OCI-LY3 (cell line): ENCODE measurements at regions not wholly inside any gene's neighbourhood (a gene's known extent, or its start where the extent isn't known, plus 50 kb on each side); places are given as distances from the start of the nearest gene placed in this dataset.

ENCODE experiments used
- CTCF ChIP-seq: fragments of 200-600, 300-600 bp; sonication (generic); IDR thresholded peaks from 2 replicates; pipeline ENCODE4 v1.5.1; 2014; ENCODE audit warnings: antibody characterized with exemption, low read length, low read depth
- EZH2phosphoT487 ChIP-seq: fragments of 200-600 bp; shearing (Covaris generic); IDR thresholded peaks from 2 replicates; pipeline ENCODE4 v1.6.1; 2018; ENCODE audit warnings: antibody characterized with exemption, mixed run types, low read depth

- TF ChIP-seq CTCF = no peak
- no peak for TF ChIP-seq EZH2phosphoT487
Observed at GRCh38 chr1:25030012-25030411, 99.9 kb upstream of the RUNX3 start.
